ENCODE measurements at regions not wholly inside any gene's neighbourhood (a gene's known extent, or its start where the extent isn't known, plus 50 kb on each side); places are given as distances from the start of the nearest gene placed in this dataset.

- no peak for TF ChIP-seq EZH2 (IDR thresholded peaks at IDR 0.05; ENCODE audit: low read length, missing control alignments)
- TF ChIP-seq, protein P1, sequence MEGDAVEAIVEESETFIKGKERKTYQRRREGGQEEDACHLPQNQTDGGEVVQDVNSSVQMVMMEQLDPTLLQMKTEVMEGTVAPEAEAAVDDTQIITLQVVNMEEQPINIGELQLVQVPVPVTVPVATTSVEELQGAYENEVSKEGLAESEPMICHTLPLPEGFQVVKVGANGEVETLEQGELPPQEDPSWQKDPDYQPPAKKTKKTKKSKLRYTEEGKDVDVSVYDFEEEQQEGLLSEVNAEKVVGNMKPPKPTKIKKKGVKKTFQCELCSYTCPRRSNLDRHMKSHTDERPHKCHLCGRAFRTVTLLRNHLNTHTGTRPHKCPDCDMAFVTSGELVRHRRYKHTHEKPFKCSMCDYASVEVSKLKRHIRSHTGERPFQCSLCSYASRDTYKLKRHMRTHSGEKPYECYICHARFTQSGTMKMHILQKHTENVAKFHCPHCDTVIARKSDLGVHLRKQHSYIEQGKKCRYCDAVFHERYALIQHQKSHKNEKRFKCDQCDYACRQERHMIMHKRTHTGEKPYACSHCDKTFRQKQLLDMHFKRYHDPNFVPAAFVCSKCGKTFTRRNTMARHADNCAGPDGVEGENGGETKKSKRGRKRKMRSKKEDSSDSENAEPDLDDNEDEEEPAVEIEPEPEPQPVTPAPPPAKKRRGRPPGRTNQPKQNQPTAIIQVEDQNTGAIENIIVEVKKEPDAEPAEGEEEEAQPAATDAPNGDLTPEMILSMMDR (conservative IDR thresholded peaks at IDR 0.05 in 1 of 2, IDR thresholded peaks at IDR 0.05 in 1 of 2; ENCODE audit: low read depth in 1 of 2, low read length in 2 of 2) = no peak
These were observed 584.2 kb downstream of the GALR1 start for GRCh38 chr18:77833807-77834206.

All from fibroblast of lung (primary cell).